SU-DHL-6 (cell line): ENCODE measurements at regions not wholly inside any gene's neighbourhood (a gene's known extent, or its start where the extent isn't known, plus 50 kb on each side); places are given as distances from the start of the nearest gene placed in this dataset.

Source experiments
- H2AFZ ChIP-seq: fragments of 200-600 bp; sonication (generic); 2 replicates; pipeline ENCODE4 v1.6.1; 2014; ENCODE audit warnings: low read depth, mild to moderate bottlenecking, moderate library complexity, mixed read lengths, antibody characterized with exemption, low read length; ENCODE audit not compliant: severe bottlenecking
- H3F3A ChIP-seq: fragments of 200-600 bp; shearing (Covaris generic); 2 replicates; pipeline ENCODE4 v1.6.0; 2016; ENCODE audit warnings: antibody characterized with exemption, mild to moderate bottlenecking; ENCODE audit not compliant: insufficient read depth
- H3K27ac ChIP-seq: fragments of 200-600 bp; sonication (generic); 2 replicates; pipeline ENCODE4 v1.5.1; 2016; ENCODE audit warnings: low read depth, mild to moderate bottlenecking, low read length, moderate library complexity, mixed read lengths
- H3K27me3 ChIP-seq: fragments of 200-600 bp; sonication (generic), shearing (Covaris generic); 2 replicates; pipeline ENCODE4 v1.6.0; 2014; ENCODE audit warnings: mild to moderate bottlenecking, low read length
- H3K36me3 ChIP-seq: fragments of 200-600 bp; sonication (generic); 2 replicates; pipeline ENCODE4 v1.6.1; 2014; ENCODE audit warnings: mild to moderate bottlenecking, low read length, mixed read lengths
- H3K4me2 ChIP-seq: fragments of 300-600, 200-600 bp; shearing (Covaris generic), sonication (generic); 2 replicates; pipeline ENCODE4 v1.6.0; 2014; ENCODE audit warnings: low read length, low read depth, mild to moderate bottlenecking; ENCODE audit not compliant: poor library complexity, severe bottlenecking
- H3K4me3 ChIP-seq: fragments of 200-600 bp; sonication (generic); 2 replicates; pipeline ENCODE4 v1.5.1; 2014; ENCODE audit warnings: antibody characterized with exemption, low read length, mild to moderate bottlenecking, mixed read lengths; ENCODE audit not compliant: insufficient read depth, poor library complexity, severe bottlenecking
- H3K79me2 ChIP-seq: fragments of 200-600 bp; sonication (generic); 2 replicates; pipeline ENCODE4 v1.6.1; 2014; ENCODE audit warnings: mild to moderate bottlenecking, low read length, moderate library complexity; ENCODE audit not compliant: insufficient read depth
- H3K9ac ChIP-seq: fragments of 200-600 bp; sonication (generic); 2 replicates; pipeline ENCODE4 v1.7.0; 2014; ENCODE audit warnings: mild to moderate bottlenecking, low read length
- H3K9me2 ChIP-seq: fragments of 200-600 bp; sonication (generic); replicated peaks from 2 replicates; pipeline ENCODE4 v1.6.1; 2014; ENCODE audit warnings: low read length; ENCODE audit not compliant: insufficient read depth
- H3K9me3 ChIP-seq: fragments of 200-600 bp; sonication (generic); 2 replicates; pipeline ENCODE4 v1.6.1; 2014; ENCODE audit warnings: low read length, mixed read lengths; ENCODE audit not compliant: insufficient read depth
- H4K20me1 ChIP-seq: fragments of 200-600 bp; sonication (generic); 2 replicates; pipeline ENCODE4 v1.6.1; 2014; ENCODE audit warnings: low read depth, mild to moderate bottlenecking, antibody characterized with exemption, low read length, moderate library complexity, mixed read lengths
- EZH2phosphoT487 ChIP-seq: fragments of 200-600 bp; sonication (generic), shearing (Covaris generic); conservative IDR thresholded peaks from 2 replicates; pipeline ENCODE4 v1.6.1; 2018; ENCODE audit warnings: mild to moderate bottlenecking, antibody characterized with exemption, low read length, moderate library complexity, mixed read lengths
- TF ChIP-seq, protein P1 (sequence below): fragments of 200-600 bp; sonication (generic); IDR thresholded peaks from one replicate; pipeline ENCODE4 v1.5.1; 2017; ENCODE audit warnings: antibody characterized with exemption, mild to moderate bottlenecking, low read length, moderate library complexity; ENCODE audit not compliant: insufficient read depth, poor library complexity, severe bottlenecking

DNA sequence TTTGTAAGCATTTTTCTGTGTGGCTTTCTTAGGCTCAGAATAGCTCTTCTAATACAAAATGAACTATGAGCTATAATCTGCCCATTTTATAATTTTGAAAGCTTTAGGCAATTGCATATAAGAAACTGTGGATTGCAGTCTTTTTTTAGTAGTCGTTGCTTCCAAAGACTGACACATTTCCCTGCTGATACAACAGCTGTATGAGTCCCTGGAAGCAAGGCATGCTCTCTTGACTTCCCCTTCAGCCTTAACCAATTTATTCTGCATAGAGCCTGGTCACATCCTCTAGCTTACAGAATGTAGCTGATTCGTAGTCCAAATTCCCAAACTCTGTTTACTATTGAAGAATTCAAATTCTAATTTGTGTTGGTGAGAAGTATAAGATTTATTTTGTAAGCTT is 155.3 kb upstream of the EYA4 start:
- no peak overlapping the region for H3K4me3 ChIP-seq
- H4K20me1 ChIP-seq = no peaks in the 10 kb centered on the region; the same call in 1 of the 2 replicates
- H3F3A ChIP-seq = no peaks in the 10 kb centered on the region
- no peaks in the 10 kb centered on the region for H3K79me2 ChIP-seq
- H3K27ac ChIP-seq = no peak overlapping the region
- H3K9me3 ChIP-seq = no peaks in the 10 kb centered on the region
- H2AFZ ChIP-seq = no peak overlapping the region
- no peaks in the 10 kb centered on the region for H3K36me3 ChIP-seq
- H3K9ac ChIP-seq = no peak overlapping the region
- no peak overlapping the region for H3K4me2 ChIP-seq
- H3K27me3 ChIP-seq = no peaks in the 10 kb centered on the region
- H3K9me2 ChIP-seq = no peaks in the 10 kb centered on the region
- TF ChIP-seq, protein P1, sequence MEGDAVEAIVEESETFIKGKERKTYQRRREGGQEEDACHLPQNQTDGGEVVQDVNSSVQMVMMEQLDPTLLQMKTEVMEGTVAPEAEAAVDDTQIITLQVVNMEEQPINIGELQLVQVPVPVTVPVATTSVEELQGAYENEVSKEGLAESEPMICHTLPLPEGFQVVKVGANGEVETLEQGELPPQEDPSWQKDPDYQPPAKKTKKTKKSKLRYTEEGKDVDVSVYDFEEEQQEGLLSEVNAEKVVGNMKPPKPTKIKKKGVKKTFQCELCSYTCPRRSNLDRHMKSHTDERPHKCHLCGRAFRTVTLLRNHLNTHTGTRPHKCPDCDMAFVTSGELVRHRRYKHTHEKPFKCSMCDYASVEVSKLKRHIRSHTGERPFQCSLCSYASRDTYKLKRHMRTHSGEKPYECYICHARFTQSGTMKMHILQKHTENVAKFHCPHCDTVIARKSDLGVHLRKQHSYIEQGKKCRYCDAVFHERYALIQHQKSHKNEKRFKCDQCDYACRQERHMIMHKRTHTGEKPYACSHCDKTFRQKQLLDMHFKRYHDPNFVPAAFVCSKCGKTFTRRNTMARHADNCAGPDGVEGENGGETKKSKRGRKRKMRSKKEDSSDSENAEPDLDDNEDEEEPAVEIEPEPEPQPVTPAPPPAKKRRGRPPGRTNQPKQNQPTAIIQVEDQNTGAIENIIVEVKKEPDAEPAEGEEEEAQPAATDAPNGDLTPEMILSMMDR = no peak
- TF ChIP-seq EZH2phosphoT487 = no peak

DNA sequence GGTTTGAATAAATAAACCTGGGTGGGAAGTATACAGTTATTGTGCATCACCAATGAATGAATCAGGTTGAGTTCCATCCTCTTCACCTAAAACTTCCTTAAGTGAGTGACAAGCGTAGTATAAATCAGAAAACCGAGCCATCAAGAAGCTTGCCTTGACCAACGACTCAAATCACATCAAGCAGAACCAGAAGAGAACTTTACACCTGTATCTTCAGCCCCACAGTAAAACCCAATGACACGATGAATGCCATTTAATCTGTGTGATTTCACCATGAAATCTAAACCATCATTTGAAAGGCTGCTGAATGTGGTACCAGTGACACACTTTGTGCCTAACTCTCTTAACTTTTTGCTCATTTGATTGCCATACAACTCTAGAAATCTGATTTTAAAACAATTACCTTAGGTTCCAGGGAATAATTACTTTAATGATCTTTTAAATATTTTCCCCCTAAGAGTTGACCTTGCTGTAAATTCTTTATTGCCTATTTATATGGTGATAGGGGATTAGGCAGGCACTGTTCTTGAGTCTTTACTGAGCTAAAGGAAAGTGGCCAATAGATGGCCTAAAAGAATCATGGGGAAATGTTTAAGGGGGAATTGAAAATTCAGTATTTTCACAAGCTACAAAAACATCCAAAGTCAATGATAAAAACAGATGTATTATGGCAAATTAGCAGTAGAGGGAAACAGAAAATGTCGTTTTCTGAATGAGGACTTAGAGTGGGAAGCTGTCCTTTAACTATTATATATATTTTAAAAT is 152.0 kb upstream of the EYA4 start:
- H4K20me1 ChIP-seq = no peaks in the 10 kb centered on the region
- H3K9me3 ChIP-seq = no peaks in the 10 kb centered on the region
- no peak overlapping the region for H3K27ac ChIP-seq
- H3K27me3 ChIP-seq = no peaks in the 10 kb centered on the region
- H2AFZ ChIP-seq = no peak overlapping the region
- no peak overlapping the region for H3K4me3 ChIP-seq
- no peak overlapping the region for H3K9ac ChIP-seq
- H3K4me2 ChIP-seq = no peak overlapping the region
- H3F3A ChIP-seq = no peaks in the 10 kb centered on the region
- H3K36me3 ChIP-seq = no peaks in the 10 kb centered on the region
- H3K9me2 ChIP-seq = no peaks in the 10 kb centered on the region
- H3K79me2 ChIP-seq = no peaks in the 10 kb centered on the region
- TF ChIP-seq, protein P1 = no peak
- TF ChIP-seq EZH2phosphoT487 = no peak

DNA sequence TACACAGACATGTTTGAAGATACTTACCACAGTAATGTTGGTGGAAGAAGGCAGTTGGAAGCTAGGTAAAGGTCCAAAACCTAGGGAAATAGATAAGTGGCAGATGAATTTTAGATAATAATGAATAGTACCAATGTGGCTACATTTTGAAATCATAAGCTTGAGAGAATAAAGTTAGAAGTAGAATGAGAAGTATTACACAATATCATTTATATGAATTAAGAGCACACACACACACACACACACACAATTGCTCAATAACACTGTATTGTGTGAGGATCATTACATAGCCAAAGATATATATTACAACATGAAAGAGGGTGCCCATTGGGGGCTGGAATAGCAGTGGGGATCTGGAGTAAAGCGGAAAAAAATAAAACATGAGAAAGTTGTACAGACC is 149.0 kb upstream of the EYA4 start:
- no peaks in the 10 kb centered on the region for H4K20me1 ChIP-seq
- no peaks in the 10 kb centered on the region for H3F3A ChIP-seq
- H3K27me3 ChIP-seq = no peaks in the 10 kb centered on the region
- no peaks in the 10 kb centered on the region for H3K9me3 ChIP-seq
- no peaks in the 10 kb centered on the region for H3K36me3 ChIP-seq
- no peaks in the 10 kb centered on the region for H3K79me2 ChIP-seq
- H3K9ac ChIP-seq = no peak overlapping the region
- no peak overlapping the region for H2AFZ ChIP-seq
- H3K9me2 ChIP-seq = no peaks in the 10 kb centered on the region
- TF ChIP-seq, protein P1 = no peak
- no peak for TF ChIP-seq EZH2phosphoT487
- H3K4me2 ChIP-seq = no peak overlapping the region
- H3K27ac ChIP-seq = no peak overlapping the region
- H3K4me3 ChIP-seq = no peak overlapping the region
